NCI-H2107 treated with DMSO at 0.1 percent for 48 hours (cell line): ENCODE measurements at regions not wholly inside any gene's neighbourhood (a gene's known extent, or its start where the extent isn't known, plus 50 kb on each side); places are given as distances from the start of the nearest gene placed in this dataset.

ENCODE experiments used
- DNase-seq: peaks from one replicate; lab custom pipeline; 2025; ENCODE audit not compliant: unreplicated experiment; lab: John Stamatoyannopoulos, UW

- no peak for DNase-seq
Observed at GRCh38 chr1:112040891-112041740, 51.6 kb upstream of the KCND3 start.

GRCh38 chr1:112043901-112044300, 54.4 kb upstream of the KCND3 start:
- no peak for DNase-seq

GRCh38 chr1:112044745-112045144, 55.3 kb upstream of the KCND3 start:
- no peak for DNase-seq

- DNase-seq = no peak
Observed at GRCh38 chr1:112046630-112047029, 57.2 kb upstream of the KCND3 start.

- DNase-seq = no peak
Observed at GRCh38 chr1:112048421-112048820, 59.0 kb upstream of the KCND3 start.

GRCh38 chr1:112054510-112054909, 65.0 kb upstream of the KCND3 start:
- no peak for DNase-seq

- no peak for DNase-seq
Observed at GRCh38 chr1:112056354-112056753, 66.9 kb upstream of the KCND3 start.

GRCh38 chr1:112057736-112058135, 68.3 kb upstream of the KCND3 start:
- no peak for DNase-seq

- DNase-seq = no peak
Observed at GRCh38 chr1:112058815-112059450, 69.5 kb upstream of the KCND3 start.

GRCh38 chr1:112059679-112060078, 70.2 kb upstream of the KCND3 start:
- DNase-seq = no peak

- no peak for DNase-seq
Observed at GRCh38 chr1:112060261-112060660, 70.8 kb upstream of the KCND3 start.

- DNase-seq = no peak
Observed at GRCh38 chr1:112061056-112061455, 71.6 kb upstream of the KCND3 start.

GRCh38 chr1:112061901-112062320, 72.4 kb upstream of the KCND3 start:
- no peak for DNase-seq

- DNase-seq = no peak
Observed at GRCh38 chr1:112063781-112064728, 74.6 kb upstream of the KCND3 start.

- DNase-seq = no peak
Observed at GRCh38 chr1:112067989-112068388, 78.5 kb upstream of the KCND3 start.

- DNase-seq = no peak
Observed at GRCh38 chr1:112070677-112071076, 81.2 kb upstream of the KCND3 start.

- DNase-seq = no peak
Observed at GRCh38 chr1:112074711-112075110, 85.2 kb upstream of the KCND3 start.

- no peak for DNase-seq
Observed at GRCh38 chr1:112075566-112075965, 86.1 kb upstream of the KCND3 start.

- no peak for DNase-seq
Observed at GRCh38 chr1:112079446-112079845, 90.0 kb upstream of the KCND3 start.

GRCh38 chr1:112083487-112083886, 94.0 kb upstream of the KCND3 start:
- DNase-seq = no peak

- no peak for DNase-seq
Observed at GRCh38 chr1:112092656-112093371, 103.3 kb upstream of the KCND3 start.
